ENCODE measurements at regions not wholly inside any gene's neighbourhood (a gene's known extent, or its start where the extent isn't known, plus 50 kb on each side); places are given as distances from the start of the nearest gene placed in this dataset.
"Not testable (repeated sequence)": the region's sequence is repeated elsewhere in the genome, so short reads cannot be mapped to it uniquely, and the experiment has no call there.

DNA sequence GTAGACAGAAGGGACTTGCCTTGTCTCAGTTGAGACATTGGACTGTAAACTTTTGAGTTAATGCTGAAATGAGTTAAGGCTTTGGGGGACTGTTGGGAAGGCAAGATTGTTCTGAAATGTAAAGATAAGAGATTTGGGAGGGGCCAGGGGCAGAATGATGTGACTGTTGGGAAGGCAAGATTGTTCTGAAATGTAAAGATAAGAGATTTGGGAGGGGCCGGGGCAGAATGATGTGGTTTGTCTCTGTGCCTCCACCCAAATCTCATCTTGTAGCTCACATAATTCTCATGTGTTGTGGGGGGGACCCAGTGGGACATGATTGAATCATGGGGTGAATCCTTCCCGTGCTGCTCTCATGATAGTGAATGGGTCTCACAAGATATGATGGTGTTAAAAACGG is 1217.1 kb downstream of the GALC start:
- TF ChIP-seq, protein P1, sequence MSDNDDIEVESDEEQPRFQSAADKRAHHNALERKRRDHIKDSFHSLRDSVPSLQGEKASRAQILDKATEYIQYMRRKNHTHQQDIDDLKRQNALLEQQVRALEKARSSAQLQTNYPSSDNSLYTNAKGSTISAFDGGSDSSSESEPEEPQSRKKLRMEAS (IDR thresholded peaks at IDR 0.05; ENCODE audit: insufficient read depth, insufficient read length): not testable (repeated sequence)
- not testable (repeated sequence) for TF ChIP-seq POLR2A (IDR thresholded peaks at IDR 0.05; ENCODE audit: low read depth, low read length); POLR2AphosphoS5 (IDR thresholded peaks at IDR 0.05; ENCODE audit: insufficient read depth, low read depth, low read length); CTCF (IDR thresholded peaks at IDR 0.05; ENCODE audit: extremely low read depth in 1 of 2, insufficient read depth in 1 of 2, low read depth in 1 of 2, low read length in 2 of 2); EZH2 (IDR thresholded peaks at IDR 0.05; ENCODE audit: borderline replicate concordance, low read depth, low read length, severe bottlenecking); MYC (IDR thresholded peaks at IDR 0.05; ENCODE audit: low read depth, low read length)
